ENCODE measurements at regions not wholly inside any gene's neighbourhood (a gene's known extent, or its start where the extent isn't known, plus 50 kb on each side); places are given as distances from the start of the nearest gene placed in this dataset.
"Not testable (repeated sequence)": the region's sequence is repeated elsewhere in the genome, so short reads cannot be mapped to it uniquely, and the experiment has no call there.

DNA sequence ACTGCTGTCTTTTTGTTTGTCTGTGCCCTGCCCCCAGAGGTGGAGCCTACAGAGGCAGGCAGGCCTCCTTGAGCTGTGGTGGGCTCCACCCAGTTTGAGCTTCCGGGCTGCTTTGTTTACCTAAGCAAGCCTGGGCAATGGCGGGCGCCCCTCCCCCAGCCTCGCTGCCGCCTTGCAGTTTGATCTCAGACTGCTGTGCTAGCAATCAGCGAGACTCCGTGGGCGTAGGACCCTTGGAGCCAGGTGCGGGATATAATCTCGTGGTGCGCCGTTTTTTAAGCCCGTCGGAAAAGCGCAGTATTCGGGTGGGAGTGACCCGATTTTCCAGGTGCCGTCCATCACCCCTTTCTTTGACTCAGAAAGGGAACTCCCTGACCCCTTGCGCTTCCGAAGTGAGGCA is 296.2 kb downstream of the TSN start:
- FAIRE-seq; H3K79me2 ChIP-seq (ENCODE audit: control insufficient read depth, insufficient read depth, low read length); H3K36me3 ChIP-seq (ENCODE audit: control insufficient read depth, insufficient read depth, low read length); H4K20me1 ChIP-seq (replicated peaks; ENCODE audit: control insufficient read depth, insufficient read depth, low read length); POLR2A ChIA-PET; H3K4me1 ChIP-seq (replicated peaks in 1 of 2; ENCODE audit: control insufficient read depth in 2 of 2, insufficient read depth in 2 of 2, low read length in 2 of 2); DNase-seq (ENCODE audit: extremely low read depth in 1 of 4, low spot score in 3 of 4); H3K27ac ChIP-seq (ENCODE audit: extremely low read depth, low read depth, low read length); H3K9me1 ChIP-seq (ENCODE audit: control insufficient read depth, insufficient read depth, low read length); CTCF ChIA-PET (ENCODE audit: low intra/inter-chr PET ratio); BruUV-seq (replicated peaks); ATAC-seq; H3K27me3 ChIP-seq (ENCODE audit: control insufficient read depth in 2 of 2, insufficient read depth in 2 of 2, low read length in 2 of 2); intact Hi-C loops (cut with micrococcal nuclease); in situ Hi-C loops (cut with MboI); H3K9me3 ChIP-seq (replicated peaks; ENCODE audit: control insufficient read depth, insufficient read depth, low read depth, low read length): not testable (repeated sequence)
- Histone ChIP-seq H3K4me3 (peak overlapping the region; percentile 18; the same call in 1 of the 2 replicates), H3K4me2 (ENCODE audit: insufficient read depth, low read length) (peak overlapping the region; percentile 70), H2AFZ (ENCODE audit: low read depth, low read length) (peak overlapping the region; percentile 89), H3K9ac (ENCODE audit: insufficient read depth in 1 of 2, low read depth in 2 of 2, low read length in 2 of 2) (peak overlapping the region in 1 of 2 experiments; percentile 38; a peak in 2 of 4 replicates)
- peak; percentile 38; the same call in 1 of the 2 replicates for TF ChIP-seq L3MBTL2 (IDR thresholded peaks at IDR 0.05)
- peak in 1 of 2 experiments; percentile 84; a peak in 2 of 4 replicates for TF ChIP-seq FOXA3 (CRISPR knock-in tag; conservative IDR thresholded peaks at IDR 0.05 in 1 of 2, IDR thresholded peaks at IDR 0.05 in 1 of 2)
- peak; percentile 16; the same call in 1 of the 2 replicates for TF ChIP-seq NFIC (IDR thresholded peaks at IDR 0.05)
- TF ChIP-seq EP400 (IDR thresholded peaks at IDR 0.05), result peak; percentile 53
- peak; percentile 40; the same call in 1 of the 2 replicates for TF ChIP-seq EGR1 (conservative IDR thresholded peaks at IDR 0.05)
- TF ChIP-seq PKNOX1 (IDR thresholded peaks at IDR 0.05), result peak; percentile 33; the same call in 1 of the 2 replicates
- TF ChIP-seq FOXK2 (conservative IDR thresholded peaks at IDR 0.05 in 1 of 2, IDR thresholded peaks at IDR 0.05 in 1 of 2; ENCODE audit: low read depth in 2 of 2), result peak in 1 of 2 experiments; percentile 52; a peak in 1 of 4 replicates
- WGBS (ENCODE audit: insufficient coverage, low coverage, missing lambda C conversion rate), result 0% methylated on average over 2 of the region's 20 CpGs
